Parathyroid adenoma (tissue), 2 donors: ENCODE measurements at regions not wholly inside any gene's neighbourhood (a gene's known extent, or its start where the extent isn't known, plus 50 kb on each side); places are given as distances from the start of the nearest gene placed in this dataset.
"Not testable (repeated sequence)": the region's sequence is repeated elsewhere in the genome, so short reads cannot be mapped to it uniquely, and the experiment has no call there.

Experiments
- H2AFZ ChIP-seq: fragments of 300-600 bp; sonication (generic); one replicate; pipeline ENCODE4 v1.7.0; 2017; ENCODE audit warnings: antibody characterized with exemption, mild to moderate bottlenecking
- H3K27ac ChIP-seq: fragments of 300-600 bp; sonication (generic); one replicate; pipeline ENCODE4 v1.7.0; 2017
- H3K27me3 ChIP-seq: fragments of 300-600 bp; sonication (generic); one replicate; pipeline ENCODE4 v1.7.0; 2017; ENCODE audit warnings: low read length; ENCODE audit not compliant: control insufficient read depth, insufficient read depth
- H3K36me3 ChIP-seq: fragments of 300-600 bp; sonication (generic); one replicate; pipeline ENCODE4 v1.7.0; 2017; ENCODE audit warnings: low read length; ENCODE audit not compliant: control insufficient read depth, insufficient read depth
- H3K4me1 ChIP-seq: fragments of 300-600 bp; sonication (generic); one replicate; pipeline ENCODE4 v1.7.0; 2017; ENCODE audit warnings: control low read depth
- H3K4me2 ChIP-seq: fragments of 300-600 bp; sonication (generic); one replicate; pipeline ENCODE4 v1.7.0; 2017; ENCODE audit warnings: low read length
- H3K4me3 ChIP-seq: fragments of 300-600 bp; sonication (generic); one replicate; pipeline ENCODE4 v1.7.0; 2017; ENCODE audit warnings: low read depth, low read length
- H3K79me2 ChIP-seq: fragments of 300-600 bp; sonication (generic); one replicate; pipeline ENCODE4 v1.7.0; 2017; ENCODE audit warnings: control low read depth
- H3K9ac ChIP-seq: fragments of 300-600 bp; sonication (generic); one replicate; pipeline ENCODE4 v1.7.0; 2017; ENCODE audit warnings: mild to moderate bottlenecking
- H3K9me3 ChIP-seq: fragments of 300-600 bp; sonication (generic); one replicate; pipeline ENCODE4 v1.7.0; 2017; ENCODE audit warnings: low read length; ENCODE audit not compliant: control insufficient read depth
- CTCF ChIP-seq: fragments of 300-600 bp; sonication (generic); IDR thresholded peaks from one replicate; pipeline ENCODE4 v1.7.0; 2017; ENCODE audit warnings: antibody characterized with exemption, mild to moderate bottlenecking
- donor health status: primary hyperparathyroidism.

- Histone ChIP-seq H2AFZ (no peak overlapping the region), H3K27me3 (no peaks in the 10 kb centered on the region), H3K27ac (no peak overlapping the region), H3K79me2 (no peaks in the 10 kb centered on the region), H3K4me3 (no peak overlapping the region), H3K4me2 (no peak overlapping the region), H3K9me3 (no peaks in the 10 kb centered on the region), H3K4me1 (no peaks in the 10 kb centered on the region), H3K36me3 (no peaks in the 10 kb centered on the region), H3K9ac (no peak overlapping the region)
- TF ChIP-seq CTCF = no peak
Measured at GRCh38 chr6:130617658-130618057, 209.5 kb upstream of the SMLR1 start.

- H3K9me3 ChIP-seq, H3K36me3 ChIP-seq, H3K9ac ChIP-seq, H2AFZ ChIP-seq, H3K79me2 ChIP-seq, H3K4me1 ChIP-seq, H3K27ac ChIP-seq, H3K27me3 ChIP-seq, H3K4me3 ChIP-seq, H3K4me2 ChIP-seq: not testable (repeated sequence)
Measured at GRCh38 chr6:130618806-130619205, 208.4 kb upstream of the SMLR1 start.

GRCh38 chr6:130620338-130620781, 206.8 kb upstream of the SMLR1 start:
- H3K36me3 ChIP-seq = no peaks in the 10 kb centered on the region
- H2AFZ ChIP-seq = no peak overlapping the region
- no peak for TF ChIP-seq CTCF
- no peaks in the 10 kb centered on the region for H3K4me1 ChIP-seq
- H3K9ac ChIP-seq = no peak overlapping the region
- peaks cover 5% of the 10 kb centered on the region for H3K9me3 ChIP-seq
- H3K27ac ChIP-seq = no peak overlapping the region
- no peaks in the 10 kb centered on the region for H3K79me2 ChIP-seq
- no peaks in the 10 kb centered on the region for H3K27me3 ChIP-seq
- no peak overlapping the region for H3K4me2 ChIP-seq
- no peak overlapping the region for H3K4me3 ChIP-seq

GRCh38 chr6:130622142-130622541, 205.1 kb upstream of the SMLR1 start:
- H3K79me2 ChIP-seq = no peaks in the 10 kb centered on the region
- H3K36me3 ChIP-seq = no peaks in the 10 kb centered on the region
- no peak for TF ChIP-seq CTCF
- H3K27me3 ChIP-seq = no peaks in the 10 kb centered on the region
- H3K4me3 ChIP-seq = no peak overlapping the region
- H3K9me3 ChIP-seq = peaks cover 5% of the 10 kb centered on the region
- H2AFZ ChIP-seq = no peak overlapping the region
- no peak overlapping the region for H3K9ac ChIP-seq
- H3K4me2 ChIP-seq = no peak overlapping the region
- H3K27ac ChIP-seq = no peak overlapping the region
- no peaks in the 10 kb centered on the region for H3K4me1 ChIP-seq

- Histone ChIP-seq H3K9ac (no peak overlapping the region), H3K9me3 (peaks cover 5% of the 10 kb centered on the region), H3K79me2 (no peaks in the 10 kb centered on the region), H3K27me3 (no peaks in the 10 kb centered on the region), H3K4me2 (no peak overlapping the region), H3K4me3 (no peak overlapping the region), H2AFZ (no peak overlapping the region), H3K36me3 (no peaks in the 10 kb centered on the region), H3K27ac (no peak overlapping the region), H3K4me1 (no peaks in the 10 kb centered on the region)
- no peak for TF ChIP-seq CTCF
Measured at GRCh38 chr6:130624046-130624445, 203.2 kb upstream of the SMLR1 start.
